HL-60 (cell line): ENCODE measurements at regions not wholly inside any gene's neighbourhood (a gene's known extent, or its start where the extent isn't known, plus 50 kb on each side); places are given as distances from the start of the nearest gene placed in this dataset.

Experiments
- DNase-seq, 2 experiments: peaks; one replicate each; pipeline ENCODE4 v3.0.0-alpha.2; 2010 to 2020; ENCODE audit warnings: low read depth in 1 of 2, low spot score in 1 of 2
- H3K27ac ChIP-seq: fragments of 250-450 bp; sonication (Bioruptor Pico); replicated peaks from 2 replicates; pipeline ENCODE4 v1.5.1; 2020; ENCODE audit warnings: mild to moderate bottlenecking, moderate library complexity
- H3K27me3 ChIP-seq: fragments of 250-450 bp; sonication (Bioruptor Pico); 2 replicates; pipeline ENCODE4 v1.5.1; 2021; ENCODE audit warnings: mild to moderate bottlenecking, moderate library complexity; ENCODE audit not compliant: insufficient read depth, poor library complexity, severe bottlenecking
- H3K4me3 ChIP-seq: replicated peaks from 2 replicates; pipeline ENCODE4 v1.5.1; 2011; ENCODE audit warnings: mild to moderate bottlenecking, control low read depth, low read length; ENCODE audit not compliant: insufficient read depth
- GABPA ChIP-seq: IDR thresholded peaks from 2 replicates; pipeline ENCODE4 v1.6.1; 2012; ENCODE audit warnings: low read depth
- POLR2AphosphoS5 ChIP-seq: IDR thresholded peaks from 2 replicates; pipeline ENCODE4 v1.6.1; 2012; ENCODE audit warnings: low read depth
- SPI1 ChIP-seq: IDR thresholded peaks from 2 replicates; pipeline ENCODE4 v1.6.1; 2012; ENCODE audit warnings: low read depth, mild to moderate bottlenecking, borderline replicate concordance
- TF ChIP-seq, protein P1 (sequence below): IDR thresholded peaks from 2 replicates; pipeline ENCODE4 v1.6.1; 2012; ENCODE audit warnings: low read depth; ENCODE audit not compliant: insufficient replicate concordance
- TF ChIP-seq, protein P2 (sequence below): IDR thresholded peaks from one replicate; pipeline ENCODE4 v1.5.1; 2011; ENCODE audit warnings: low read length, control low read depth, inconsistent platforms; ENCODE audit not compliant: insufficient read depth

GRCh38 chr21:18545908-18546307 lies 142.3 kb upstream of the TMPRSS15 start:
- DNase-seq: no peak
- H3K27me3 ChIP-seq: no peaks in the 10 kb centered on the region
- H3K27ac ChIP-seq: no peak overlapping the region
- H3K4me3 ChIP-seq: no peak overlapping the region
- TF ChIP-seq, protein P1, sequence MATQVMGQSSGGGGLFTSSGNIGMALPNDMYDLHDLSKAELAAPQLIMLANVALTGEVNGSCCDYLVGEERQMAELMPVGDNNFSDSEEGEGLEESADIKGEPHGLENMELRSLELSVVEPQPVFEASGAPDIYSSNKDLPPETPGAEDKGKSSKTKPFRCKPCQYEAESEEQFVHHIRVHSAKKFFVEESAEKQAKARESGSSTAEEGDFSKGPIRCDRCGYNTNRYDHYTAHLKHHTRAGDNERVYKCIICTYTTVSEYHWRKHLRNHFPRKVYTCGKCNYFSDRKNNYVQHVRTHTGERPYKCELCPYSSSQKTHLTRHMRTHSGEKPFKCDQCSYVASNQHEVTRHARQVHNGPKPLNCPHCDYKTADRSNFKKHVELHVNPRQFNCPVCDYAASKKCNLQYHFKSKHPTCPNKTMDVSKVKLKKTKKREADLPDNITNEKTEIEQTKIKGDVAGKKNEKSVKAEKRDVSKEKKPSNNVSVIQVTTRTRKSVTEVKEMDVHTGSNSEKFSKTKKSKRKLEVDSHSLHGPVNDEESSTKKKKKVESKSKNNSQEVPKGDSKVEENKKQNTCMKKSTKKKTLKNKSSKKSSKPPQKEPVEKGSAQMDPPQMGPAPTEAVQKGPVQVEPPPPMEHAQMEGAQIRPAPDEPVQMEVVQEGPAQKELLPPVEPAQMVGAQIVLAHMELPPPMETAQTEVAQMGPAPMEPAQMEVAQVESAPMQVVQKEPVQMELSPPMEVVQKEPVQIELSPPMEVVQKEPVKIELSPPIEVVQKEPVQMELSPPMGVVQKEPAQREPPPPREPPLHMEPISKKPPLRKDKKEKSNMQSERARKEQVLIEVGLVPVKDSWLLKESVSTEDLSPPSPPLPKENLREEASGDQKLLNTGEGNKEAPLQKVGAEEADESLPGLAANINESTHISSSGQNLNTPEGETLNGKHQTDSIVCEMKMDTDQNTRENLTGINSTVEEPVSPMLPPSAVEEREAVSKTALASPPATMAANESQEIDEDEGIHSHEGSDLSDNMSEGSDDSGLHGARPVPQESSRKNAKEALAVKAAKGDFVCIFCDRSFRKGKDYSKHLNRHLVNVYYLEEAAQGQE: no peak
- TF ChIP-seq, protein P2, sequence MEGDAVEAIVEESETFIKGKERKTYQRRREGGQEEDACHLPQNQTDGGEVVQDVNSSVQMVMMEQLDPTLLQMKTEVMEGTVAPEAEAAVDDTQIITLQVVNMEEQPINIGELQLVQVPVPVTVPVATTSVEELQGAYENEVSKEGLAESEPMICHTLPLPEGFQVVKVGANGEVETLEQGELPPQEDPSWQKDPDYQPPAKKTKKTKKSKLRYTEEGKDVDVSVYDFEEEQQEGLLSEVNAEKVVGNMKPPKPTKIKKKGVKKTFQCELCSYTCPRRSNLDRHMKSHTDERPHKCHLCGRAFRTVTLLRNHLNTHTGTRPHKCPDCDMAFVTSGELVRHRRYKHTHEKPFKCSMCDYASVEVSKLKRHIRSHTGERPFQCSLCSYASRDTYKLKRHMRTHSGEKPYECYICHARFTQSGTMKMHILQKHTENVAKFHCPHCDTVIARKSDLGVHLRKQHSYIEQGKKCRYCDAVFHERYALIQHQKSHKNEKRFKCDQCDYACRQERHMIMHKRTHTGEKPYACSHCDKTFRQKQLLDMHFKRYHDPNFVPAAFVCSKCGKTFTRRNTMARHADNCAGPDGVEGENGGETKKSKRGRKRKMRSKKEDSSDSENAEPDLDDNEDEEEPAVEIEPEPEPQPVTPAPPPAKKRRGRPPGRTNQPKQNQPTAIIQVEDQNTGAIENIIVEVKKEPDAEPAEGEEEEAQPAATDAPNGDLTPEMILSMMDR: no peak
- TF ChIP-seq GABPA (no peak), SPI1 (no peak), POLR2AphosphoS5 (no peak)

GRCh38 chr21:18547347-18547746 lies 143.8 kb upstream of the TMPRSS15 start:
- DNase-seq: no peak
- no peak overlapping the region for H3K4me3 ChIP-seq
- H3K27me3 ChIP-seq: no peaks in the 10 kb centered on the region
- TF ChIP-seq, protein P2: no peak
- TF ChIP-seq SPI1 (no peak), GABPA (no peak), POLR2AphosphoS5 (no peak)
- TF ChIP-seq, protein P1: no peak
- no peak overlapping the region for H3K27ac ChIP-seq

DNA sequence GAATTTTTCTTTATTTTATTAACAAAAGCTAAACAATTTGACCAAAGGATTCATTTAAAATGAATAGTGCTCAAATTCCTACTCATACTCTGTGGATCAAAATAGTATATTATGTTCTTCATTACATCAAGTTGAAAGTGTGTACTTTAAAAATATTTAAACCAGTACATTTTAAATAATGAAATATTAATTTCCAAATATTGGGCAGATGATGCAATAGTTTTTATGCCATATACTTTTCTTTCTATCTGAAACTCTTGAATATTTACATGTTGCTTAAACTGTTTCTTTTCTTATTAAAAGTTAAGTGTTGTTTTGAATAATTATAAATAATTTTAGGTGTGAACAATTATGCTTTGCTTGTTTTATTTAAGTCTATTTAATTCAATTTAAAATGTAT lies 144.7 kb upstream of the TMPRSS15 start:
- DNase-seq: no peak
- H3K27ac ChIP-seq: no peak overlapping the region
- TF ChIP-seq GABPA (no peak), SPI1 (no peak), POLR2AphosphoS5 (no peak)
- TF ChIP-seq, protein P2: no peak
- TF ChIP-seq, protein P1: no peak
- no peaks in the 10 kb centered on the region for H3K27me3 ChIP-seq
- no peak overlapping the region for H3K4me3 ChIP-seq
